HG02763 (cell line): ENCODE measurements at regions not wholly inside any gene's neighbourhood (a gene's known extent, or its start where the extent isn't known, plus 50 kb on each side); places are given as distances from the start of the nearest gene placed in this dataset.
A peak's percentile ranks its signal among the peaks of the same experiment; 100 is the strongest.
"Not testable (repeated sequence)": the region's sequence is repeated elsewhere in the genome, so short reads cannot be mapped to it uniquely, and the experiment has no call there.

Experiments
- ATAC-seq: cut with Tn5 transposase; IDR thresholded peaks from one replicate; pipeline ENCODE4 v1.9.1; 2021; ENCODE audit warnings: mild to moderate bottlenecking, moderate library complexity; ENCODE audit not compliant: unreplicated experiment

GRCh38 chr9:78707080-78707479, 410.2 kb downstream of the PSAT1 start:
- peak; percentile 23 for ATAC-seq

GRCh38 chr9:78707481-78707991, 410.6 kb downstream of the PSAT1 start:
- ATAC-seq: peak; percentile 88

GRCh38 chr9:78712903-78713613, 416.1 kb downstream of the PSAT1 start:
- ATAC-seq: no peak

- no peak for ATAC-seq
Observed at GRCh38 chr9:78713614-78714405, 416.9 kb downstream of the PSAT1 start.

GRCh38 chr9:78714576-78714975, 417.7 kb downstream of the PSAT1 start:
- no peak for ATAC-seq

GRCh38 chr9:78719029-78719428, 422.1 kb downstream of the PSAT1 start:
- not testable (repeated sequence) for ATAC-seq

- no peak for ATAC-seq
Observed at GRCh38 chr9:78724896-78725295, 428.0 kb downstream of the PSAT1 start.

- no peak for ATAC-seq
Observed at GRCh38 chr9:78725503-78725902, 428.6 kb downstream of the PSAT1 start.

- ATAC-seq: no peak
Observed at GRCh38 chr9:78745331-78745730, 448.4 kb downstream of the PSAT1 start.

- no peak for ATAC-seq
Observed at GRCh38 chr9:78746010-78746409, 449.1 kb downstream of the PSAT1 start.

- ATAC-seq: no peak
Observed at GRCh38 chr9:78753039-78753438, 456.1 kb downstream of the PSAT1 start.

- no peak for ATAC-seq
Observed at GRCh38 chr9:78756813-78757510, 460.0 kb downstream of the PSAT1 start.

- no peak for ATAC-seq
Observed at GRCh38 chr9:78763424-78763823, 466.5 kb downstream of the PSAT1 start.

- no peak for ATAC-seq
Observed at GRCh38 chr9:78765861-78766260, 468.9 kb downstream of the PSAT1 start.

- no peak for ATAC-seq
Observed at GRCh38 chr9:78767490-78767889, 470.6 kb downstream of the PSAT1 start.

- ATAC-seq: no peak
Observed at GRCh38 chr9:78769690-78770089, 472.8 kb downstream of the PSAT1 start.

GRCh38 chr9:78775211-78775610, 478.3 kb downstream of the PSAT1 start:
- no peak for ATAC-seq

- ATAC-seq: no peak
Observed at GRCh38 chr9:78775696-78776295, 478.9 kb downstream of the PSAT1 start.

- no peak for ATAC-seq
Observed at GRCh38 chr9:78777747-78778146, 480.8 kb downstream of the PSAT1 start.

- no peak for ATAC-seq
Observed at GRCh38 chr9:78778318-78778717, 481.4 kb downstream of the PSAT1 start.

GRCh38 chr9:78778861-78779374, 482.0 kb downstream of the PSAT1 start:
- no peak for ATAC-seq
